8988T (cell line): ENCODE measurements at regions not wholly inside any gene's neighbourhood (a gene's known extent, or its start where the extent isn't known, plus 50 kb on each side); places are given as distances from the start of the nearest gene placed in this dataset.
"Not testable (repeated sequence)": the region's sequence is repeated elsewhere in the genome, so short reads cannot be mapped to it uniquely, and the experiment has no call there.

Experiments
- DNase-seq: peaks from one replicate; pipeline ENCODE4 v3.0.0; 2011

DNA sequence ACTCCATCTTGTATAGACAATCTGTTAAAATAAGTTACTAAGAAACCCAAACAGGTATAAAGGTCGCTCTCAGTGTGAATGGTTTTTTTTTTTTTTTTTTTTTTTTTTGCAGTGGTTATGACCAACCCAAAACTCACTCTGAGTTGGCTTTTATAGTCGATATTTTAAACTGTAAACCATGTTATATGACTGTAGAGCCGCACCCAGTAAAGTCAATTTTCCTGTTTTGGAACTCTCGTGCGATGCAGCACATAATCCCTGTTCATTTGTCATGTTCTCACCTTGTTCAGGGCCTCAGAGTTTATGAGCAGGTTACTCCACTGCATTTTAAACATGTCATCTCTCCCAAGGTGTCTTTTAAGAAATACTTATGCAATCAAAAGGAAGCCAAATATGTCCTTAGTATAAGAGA, 112.5 kb downstream of the KLF5 start:
- DNase-seq, result no peak

DNA sequence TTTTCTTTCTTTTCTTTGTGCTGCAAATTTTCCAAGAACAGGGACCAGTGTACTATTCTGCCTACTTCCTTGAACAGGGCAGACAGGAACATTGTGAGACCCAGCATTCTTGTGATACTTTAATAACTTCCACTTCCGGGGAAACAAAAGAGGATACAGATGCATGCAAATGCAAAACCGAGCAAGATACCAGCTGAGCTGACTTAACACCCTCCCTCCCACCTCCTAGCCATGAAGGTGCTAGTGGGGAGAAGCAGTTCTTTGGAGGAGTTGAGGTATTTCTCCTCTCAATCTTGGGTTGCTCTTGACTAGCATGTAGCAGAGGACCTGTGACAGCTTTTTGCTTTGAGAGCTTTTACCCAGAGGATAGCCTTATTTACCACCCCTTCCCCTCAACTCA, 111.2 kb downstream of the KLF5 start:
- DNase-seq, result no peak

DNA sequence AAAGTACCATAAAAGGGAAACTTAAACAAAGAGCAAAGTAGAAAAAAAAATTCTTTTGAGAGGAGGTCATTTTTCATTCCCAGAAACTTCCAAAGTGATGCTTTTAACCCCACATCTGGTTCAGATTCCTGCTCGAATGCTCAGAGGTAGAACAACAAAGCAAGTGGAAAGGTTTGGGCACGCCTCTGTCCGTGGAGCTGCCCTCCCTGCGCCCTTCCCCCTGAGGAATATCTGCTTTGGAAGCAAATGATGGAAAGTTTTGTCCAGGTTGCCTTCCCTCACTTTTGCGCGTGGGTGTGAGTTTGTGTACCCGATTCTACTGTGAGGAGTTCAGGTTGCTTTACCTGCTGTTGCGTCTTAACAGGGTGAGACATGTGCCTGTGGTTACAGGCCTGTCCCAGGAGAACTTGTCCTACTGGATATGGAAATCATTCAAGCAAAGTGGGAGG, 110.2 kb downstream of the KLF5 start:
- no peak for DNase-seq

DNA sequence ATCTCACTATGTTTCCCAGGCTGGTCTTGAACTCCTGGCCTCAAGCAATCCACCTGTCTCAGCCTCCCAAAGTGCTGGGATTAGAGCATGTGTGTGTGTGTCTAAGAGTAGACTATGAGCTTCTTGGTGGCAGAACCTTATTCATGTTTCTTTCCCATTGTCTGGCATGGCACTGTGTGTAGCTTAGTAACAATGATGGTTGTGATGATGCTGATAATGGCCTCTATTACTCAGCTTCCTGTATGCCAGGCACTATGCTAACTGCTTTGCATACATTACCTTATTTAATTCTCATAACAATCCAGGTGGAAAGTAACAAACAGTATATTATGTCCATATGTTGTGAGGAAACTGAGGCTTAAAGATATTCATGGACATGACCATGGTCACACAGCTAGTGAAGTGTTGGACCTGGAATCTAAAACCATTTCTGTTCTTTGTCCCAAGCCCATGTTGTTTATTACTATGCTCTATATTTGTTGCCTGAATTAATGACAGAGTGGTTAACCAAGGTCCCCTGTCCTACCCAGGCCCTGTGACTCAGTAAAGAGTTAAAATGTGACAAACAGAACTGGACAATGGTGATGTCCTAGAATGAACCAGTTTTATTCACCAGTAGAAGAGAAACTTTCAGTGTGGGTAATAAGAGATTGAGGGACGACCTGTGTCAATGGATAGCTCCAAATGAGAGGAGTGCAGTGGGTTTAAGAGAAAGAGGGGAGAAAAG, 109.6 kb downstream of the KLF5 start:
- no peak for DNase-seq

DNA sequence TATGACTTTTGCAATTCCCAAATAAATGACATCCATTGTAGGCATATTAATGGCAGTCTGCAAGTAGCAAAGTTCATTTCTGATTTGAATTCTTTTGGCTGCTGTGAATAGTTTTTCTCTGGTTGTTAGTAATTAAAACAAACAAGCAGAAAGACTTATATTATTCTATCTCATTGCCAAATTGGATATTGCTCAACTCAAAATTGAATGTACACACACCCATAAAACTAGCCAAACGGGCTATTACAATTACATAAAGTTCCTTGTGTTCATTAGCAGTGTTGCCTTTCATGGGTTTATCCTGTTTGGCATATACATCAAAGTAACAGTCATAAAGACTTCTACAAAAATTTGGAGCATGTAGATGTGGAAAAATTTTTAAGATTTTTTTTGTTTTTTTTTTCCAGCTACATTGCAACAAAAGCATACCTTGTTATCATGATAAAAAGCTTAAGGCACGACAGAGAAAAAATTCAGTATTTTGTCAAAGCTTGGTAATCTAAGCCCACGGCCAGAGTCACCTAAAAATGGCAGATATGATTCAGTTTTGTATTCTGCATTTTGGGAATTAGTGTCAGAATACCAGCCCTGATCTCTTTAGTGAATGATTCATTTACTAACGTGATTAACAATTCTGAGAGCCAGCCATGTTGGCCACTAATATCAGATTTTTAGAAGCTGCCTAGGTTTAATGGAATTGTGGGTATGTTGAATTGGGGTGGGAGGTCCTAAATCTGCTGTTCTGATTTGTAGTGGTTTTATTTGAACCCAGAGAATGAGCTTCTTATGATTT, 108.4 kb downstream of the KLF5 start:
- no peak for DNase-seq

DNA sequence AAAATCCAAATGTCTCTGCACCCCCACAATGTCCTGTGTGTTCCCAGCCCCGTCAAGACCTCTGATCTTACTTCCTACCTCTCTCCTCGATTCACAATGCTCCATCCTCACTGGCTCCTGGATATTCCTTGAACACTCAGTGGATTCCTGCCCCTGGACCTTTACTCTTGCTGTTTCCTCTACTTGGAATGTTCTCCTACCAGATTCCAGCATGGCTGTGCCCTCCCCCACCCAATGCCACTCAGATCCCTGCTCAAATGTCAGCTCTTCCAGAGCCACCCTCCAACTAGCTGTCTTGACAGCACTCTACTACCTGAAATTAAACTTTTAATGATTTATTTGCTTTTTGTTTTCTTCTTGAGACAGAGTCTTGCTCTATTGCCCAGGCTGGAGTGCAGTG, 107.4 kb downstream of the KLF5 start:
- no peak for DNase-seq

DNA sequence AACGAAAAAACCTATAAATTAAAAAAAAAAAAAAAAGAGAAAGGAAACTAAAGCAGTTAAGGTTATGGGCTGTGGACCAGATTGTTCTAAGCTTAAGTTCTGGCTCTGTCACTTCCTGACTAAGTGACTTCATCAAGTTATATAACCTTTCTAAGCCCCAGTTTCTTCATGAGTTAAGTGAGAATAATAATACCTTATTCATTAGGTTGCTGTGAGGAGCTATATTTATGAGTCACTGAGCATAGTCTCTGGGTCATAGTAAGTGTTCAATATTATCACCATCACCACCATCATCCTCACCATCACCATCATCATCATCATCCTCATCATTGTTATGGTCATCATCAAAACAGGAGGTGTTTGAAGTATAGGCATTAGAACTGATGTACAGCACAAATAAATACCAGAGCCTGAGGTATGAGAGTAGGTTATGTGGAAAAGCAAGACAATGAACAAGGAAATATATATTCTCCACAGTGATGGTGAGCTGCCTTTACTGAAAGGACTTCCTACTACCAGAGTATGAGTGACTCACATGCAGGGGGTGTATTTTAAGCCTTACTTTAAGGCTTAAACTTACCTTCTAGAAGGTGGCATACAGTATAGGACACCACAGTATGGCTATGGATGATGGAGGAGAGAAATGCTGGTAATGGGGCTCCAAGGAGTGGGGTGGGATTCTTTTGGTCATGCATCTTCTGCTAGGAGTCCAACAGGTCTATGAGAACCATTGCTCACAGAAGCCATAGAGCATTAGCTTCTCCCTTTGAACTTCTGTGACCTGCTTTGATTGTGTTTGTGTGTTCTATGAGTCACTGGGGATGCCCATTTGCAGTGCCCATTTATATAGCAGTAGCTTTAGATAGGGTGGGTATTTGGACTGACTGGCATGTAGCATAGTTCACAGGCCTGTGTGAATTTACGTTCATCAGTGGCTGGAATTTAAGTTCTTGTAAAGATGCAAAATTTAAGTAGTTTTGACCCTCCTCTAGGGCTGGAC, 104.4 kb downstream of the KLF5 start:
- no peak for DNase-seq

DNA sequence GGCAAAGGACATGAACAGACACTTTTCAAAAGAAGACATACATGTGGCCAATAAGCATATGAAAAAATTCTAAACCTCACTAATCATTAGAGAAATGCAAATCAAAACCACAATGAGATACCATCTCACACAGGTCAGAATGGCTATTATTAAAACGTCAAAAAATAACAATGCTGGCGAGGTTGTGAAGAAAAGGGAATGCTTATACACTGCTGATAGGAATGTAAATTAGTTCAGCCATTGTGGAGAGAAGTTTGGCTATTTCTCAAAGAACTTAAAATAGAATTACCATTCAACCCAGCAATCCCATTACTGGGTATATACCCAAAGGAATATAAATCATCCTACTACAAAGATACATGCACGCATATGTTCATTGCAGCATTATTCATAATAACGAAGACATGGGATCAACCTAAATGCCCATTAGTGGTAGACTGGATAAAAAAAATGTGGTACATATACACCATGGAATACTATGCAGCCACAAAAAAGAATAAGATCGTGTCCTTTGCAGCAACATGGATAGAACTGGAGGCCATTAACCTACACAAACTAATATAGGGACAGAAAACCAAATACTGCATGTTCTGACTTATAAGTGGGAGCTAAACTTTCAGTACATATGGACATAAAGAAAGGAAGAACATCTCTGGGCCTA, 101.7 kb downstream of the KLF5 start:
- not testable (repeated sequence) for DNase-seq

DNA sequence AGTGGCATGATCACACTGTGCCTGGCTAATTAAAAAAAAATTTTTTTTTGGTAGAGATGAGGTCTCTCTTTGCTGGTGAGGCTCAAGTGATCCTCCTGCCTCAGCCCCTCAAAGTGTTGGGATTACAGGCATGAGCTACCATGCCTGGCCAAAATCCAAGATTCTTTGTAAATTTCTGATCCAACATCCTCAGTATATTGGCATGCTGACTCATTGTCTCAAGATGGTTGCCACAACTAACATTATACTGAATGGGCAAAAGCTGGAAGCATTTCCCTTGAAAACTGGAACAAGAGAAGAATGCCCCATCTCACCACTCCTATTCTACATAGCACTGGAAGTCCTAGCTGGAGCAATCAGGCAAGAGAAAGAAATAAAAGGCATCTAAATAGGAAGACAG, 100.0 kb downstream of the KLF5 start:
- DNase-seq, result no peak

DNA sequence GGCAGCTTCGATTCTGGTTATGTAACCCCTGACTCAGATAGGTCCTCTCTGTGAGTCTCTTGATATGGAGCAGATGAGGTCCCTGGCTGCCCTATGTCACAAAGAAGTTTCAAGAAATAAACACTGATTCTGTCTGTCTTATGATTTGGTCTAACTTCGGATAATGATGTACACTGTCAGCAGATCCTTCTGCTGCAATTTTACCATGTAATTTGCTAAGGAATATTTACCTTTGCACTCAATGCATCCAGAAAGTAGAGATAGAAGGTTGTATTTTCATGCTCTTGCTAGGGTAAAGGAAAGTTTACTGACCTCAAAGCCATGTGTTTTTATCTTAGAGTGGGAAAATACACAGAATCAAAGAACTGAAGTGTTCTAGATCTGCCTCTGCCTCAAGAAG, 98.2 kb downstream of the KLF5 start:
- DNase-seq, result no peak

DNA sequence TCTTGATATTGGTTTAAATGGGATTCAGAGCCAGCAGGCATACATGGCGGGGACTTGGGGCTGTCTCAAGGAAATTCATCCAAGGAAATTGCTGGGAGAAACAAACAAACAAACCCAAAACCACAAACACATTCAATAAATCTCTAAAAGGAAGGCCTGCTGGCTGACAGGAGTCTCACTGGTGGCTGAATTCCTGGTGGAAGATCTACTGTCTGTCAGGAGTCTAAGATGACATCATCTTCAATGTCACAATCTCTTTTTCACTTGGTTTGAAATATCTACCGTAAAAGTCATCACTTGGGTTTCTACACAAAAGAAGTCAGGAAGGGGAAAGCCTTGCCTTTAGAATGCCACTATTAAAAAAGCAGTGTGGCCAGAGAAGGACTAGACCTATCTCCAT, 87.9 kb downstream of the KLF5 start:
- DNase-seq, result no peak

DNA sequence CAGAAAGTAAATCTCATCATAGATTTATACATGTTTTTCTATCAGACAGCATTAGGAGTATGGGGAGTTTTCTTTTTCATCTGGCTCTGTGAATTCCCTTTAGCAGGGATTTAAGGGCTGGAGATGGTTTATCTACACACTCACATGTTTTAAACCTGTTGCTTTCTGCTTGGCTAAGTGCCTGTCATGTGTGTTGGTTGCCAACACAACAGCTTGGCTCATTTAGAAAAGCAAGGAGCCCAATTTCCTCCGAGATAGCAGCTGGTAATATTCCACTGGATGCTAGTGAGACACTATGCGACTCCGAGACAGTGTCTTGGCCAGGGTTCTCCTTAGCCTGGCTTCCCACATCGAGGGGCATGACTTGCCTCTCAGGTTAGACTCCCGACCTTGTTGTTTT, 83.3 kb downstream of the KLF5 start:
- no peak for DNase-seq

DNA sequence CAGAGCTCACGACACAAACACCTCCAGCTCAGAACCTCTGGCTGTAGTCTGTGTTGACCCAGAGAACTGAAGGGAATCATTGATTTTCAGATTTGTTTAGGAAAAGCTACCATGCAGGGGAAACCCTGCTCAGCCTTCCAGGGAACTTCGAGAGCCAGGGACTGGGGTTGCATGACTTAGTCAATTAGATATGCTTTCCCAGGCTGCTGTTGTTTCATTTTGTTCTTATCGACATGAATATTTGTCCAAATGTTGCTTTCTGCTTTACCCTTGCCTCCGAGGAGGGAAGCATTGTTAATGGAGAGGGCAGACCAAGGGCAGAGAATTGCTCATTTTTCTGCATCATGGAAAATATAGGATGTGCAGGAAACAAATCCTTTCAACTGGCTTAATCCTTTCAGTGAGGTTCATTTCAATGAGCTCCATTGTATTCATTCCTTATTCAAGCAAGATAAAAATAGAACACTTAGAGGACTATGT, 82.5 kb downstream of the KLF5 start:
- DNase-seq, result no peak

DNA sequence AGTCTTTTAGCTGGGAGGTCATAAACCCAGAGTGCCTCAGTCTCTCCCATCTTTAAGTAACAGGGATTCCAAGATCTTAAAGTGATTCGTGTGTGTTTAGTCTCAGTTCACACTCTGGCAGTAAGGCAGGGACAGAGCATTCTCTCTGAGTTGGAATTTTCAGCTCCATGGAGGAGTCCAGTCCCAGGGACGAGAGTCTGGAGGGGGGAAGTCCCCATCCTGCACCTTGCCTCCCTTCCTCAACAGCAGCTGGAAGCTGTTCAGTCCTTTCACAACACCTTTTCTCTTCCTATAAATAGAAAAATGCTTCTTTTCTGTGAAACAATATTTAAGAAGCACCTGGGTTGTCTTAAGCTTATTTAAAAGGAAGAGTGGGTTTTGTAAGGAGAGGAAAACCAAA, 82.0 kb downstream of the KLF5 start:
- DNase-seq, result no peak

DNA sequence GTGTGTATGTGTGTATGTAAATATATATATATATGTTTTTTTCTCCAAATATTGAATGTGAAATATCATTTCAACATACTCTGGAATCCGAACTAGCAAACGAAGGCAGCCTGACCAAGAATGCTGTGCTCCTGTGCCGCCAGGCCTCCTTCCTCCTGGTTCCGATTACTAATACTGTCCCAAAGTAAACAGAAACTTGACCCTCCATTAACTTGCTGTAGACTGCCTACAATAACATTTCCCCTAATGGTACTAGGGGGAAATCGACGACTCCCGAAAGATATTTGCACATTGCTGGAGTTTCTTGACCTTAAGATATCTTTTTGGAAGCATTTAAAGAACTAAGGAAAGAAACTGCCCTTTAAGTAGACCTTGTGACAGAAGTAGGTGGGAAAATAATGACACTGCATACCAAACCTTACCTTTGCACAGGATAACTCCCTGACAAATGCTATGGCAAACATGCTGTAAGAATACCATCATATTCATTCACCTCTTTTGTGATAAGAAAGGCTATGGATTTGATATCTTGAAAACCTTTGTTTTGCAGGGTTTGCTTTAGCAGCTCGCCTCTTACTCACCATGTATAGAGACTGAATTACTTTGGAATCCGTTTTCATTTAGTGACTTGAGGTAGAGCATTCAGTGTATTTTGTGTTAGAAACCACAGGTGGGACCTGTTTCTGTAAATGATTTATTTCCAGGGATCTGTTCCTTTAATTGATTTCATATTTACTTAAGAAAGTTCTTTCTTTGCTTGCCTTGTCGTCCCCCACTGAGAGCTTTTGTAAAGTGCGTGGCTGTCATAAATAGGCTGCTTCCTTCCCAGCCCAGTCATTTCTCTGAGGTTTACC, 80.1 kb downstream of the KLF5 start:
- no peak for DNase-seq

DNA sequence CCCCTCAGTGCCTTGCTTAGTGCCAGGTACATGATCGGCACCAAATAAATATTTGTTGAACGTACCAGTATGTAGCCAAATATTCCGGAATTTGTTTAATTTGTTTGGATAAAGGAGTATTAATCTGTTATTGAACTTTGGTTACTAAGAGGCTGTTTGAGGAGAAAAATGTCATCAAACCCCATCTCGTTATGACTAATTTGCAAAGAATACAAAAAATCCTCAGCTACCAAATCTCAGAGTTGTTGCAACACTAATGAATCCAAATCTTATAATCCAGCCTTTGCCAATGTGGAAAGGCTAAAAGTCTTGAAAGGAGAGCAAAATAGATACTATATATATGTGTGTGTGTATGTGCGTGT, 79.5 kb downstream of the KLF5 start:
- DNase-seq, result no peak

DNA sequence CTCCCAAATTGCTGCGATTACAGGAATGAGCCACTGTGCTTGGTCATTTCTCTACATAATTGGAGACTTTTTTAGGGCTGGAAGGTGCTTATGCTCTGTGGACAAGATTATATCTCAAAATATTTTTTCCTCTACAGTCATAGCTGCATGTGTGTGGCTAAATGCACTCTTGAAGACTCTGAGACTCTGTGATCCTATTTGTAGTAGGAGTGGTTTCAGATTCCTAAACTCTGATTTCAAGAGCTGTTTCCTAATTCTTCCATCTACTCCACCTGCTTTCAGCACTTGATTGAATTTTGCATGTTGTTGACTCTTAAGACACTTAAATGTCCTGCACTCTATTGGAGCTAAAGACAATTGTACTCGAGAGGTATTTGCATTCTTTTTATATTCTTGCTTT, 78.0 kb downstream of the KLF5 start:
- DNase-seq, result no peak

DNA sequence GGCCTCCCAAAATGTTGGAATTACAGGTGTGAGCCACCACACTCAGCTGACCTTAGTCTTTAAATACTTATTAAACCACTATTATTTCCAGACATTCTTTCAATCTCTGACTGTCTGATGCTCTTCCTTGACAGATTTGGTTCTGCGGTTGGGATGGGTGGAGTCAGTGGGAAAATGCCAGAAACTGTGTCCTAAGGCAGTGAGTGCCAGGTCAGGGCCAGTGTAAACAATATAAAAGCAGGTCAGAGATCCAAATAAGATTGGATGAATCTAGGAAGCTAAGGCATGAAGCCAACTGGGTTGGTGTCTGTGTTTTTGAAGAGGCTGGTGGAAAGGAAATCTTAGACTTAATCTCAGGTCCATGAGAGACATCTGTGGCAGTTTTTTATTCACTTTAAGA, 74.7 kb downstream of the KLF5 start:
- no peak for DNase-seq

DNA sequence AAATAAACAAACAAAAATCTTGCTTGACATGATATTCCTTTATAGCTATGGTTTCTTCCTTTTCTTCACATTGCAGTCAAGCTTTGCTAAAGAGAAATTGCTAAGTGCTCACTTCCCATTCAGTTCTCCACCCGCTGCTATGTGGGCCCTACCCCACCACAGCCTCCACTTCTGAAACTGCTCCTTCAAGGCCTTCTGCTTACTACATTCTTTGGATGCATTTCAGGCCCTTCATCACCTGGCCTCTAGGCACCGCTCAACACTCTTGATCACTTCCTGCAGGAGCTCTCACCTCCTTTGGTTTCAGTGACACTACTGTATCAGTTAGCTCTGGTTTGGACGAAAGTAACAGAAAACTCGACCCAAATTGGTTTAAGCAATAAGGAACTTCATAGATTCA, 72.4 kb downstream of the KLF5 start:
- no peak for DNase-seq

DNA sequence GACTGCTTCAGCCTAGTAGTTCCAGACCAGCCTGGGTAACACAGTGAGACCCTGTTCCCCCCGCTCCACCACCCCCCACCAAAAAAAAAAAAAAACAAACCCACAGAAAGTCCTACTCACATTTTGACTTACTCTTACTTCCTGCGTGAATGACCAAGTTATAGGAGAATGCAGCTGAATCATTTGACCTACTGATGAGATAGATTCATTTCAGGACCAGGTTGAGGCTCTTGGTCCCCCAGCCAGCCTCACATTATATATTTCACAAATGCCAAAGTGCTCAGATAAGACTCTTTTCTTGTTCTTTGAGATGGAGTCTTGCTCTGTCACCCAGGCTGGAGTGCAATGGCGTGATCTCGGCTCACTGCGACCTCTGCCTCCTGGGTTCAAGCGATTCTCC, 70.2 kb downstream of the KLF5 start:
- no peak for DNase-seq
